ENCODE measurements at regions not wholly inside any gene's neighbourhood (a gene's known extent, or its start where the extent isn't known, plus 50 kb on each side); places are given as distances from the start of the nearest gene placed in this dataset.

GRCh38 chr11:15745266-15745665, 611.1 kb downstream of the SOX6 start:
- no peak for DNase-seq

GRCh38 chr11:15747671-15748070, 608.7 kb downstream of the SOX6 start:
- DNase-seq, result no peak

GRCh38 chr11:15748132-15748531, 608.2 kb downstream of the SOX6 start:
- no peak for DNase-seq

GRCh38 chr11:15748741-15749140, 607.6 kb downstream of the SOX6 start:
- no peak for DNase-seq

- DNase-seq, result no peak
These were observed 605.6 kb downstream of the SOX6 start for GRCh38 chr11:15750535-15751308.

GRCh38 chr11:15754221-15754620, 602.1 kb downstream of the SOX6 start:
- no peak for DNase-seq

- DNase-seq, result no peak
These were observed 599.2 kb downstream of the SOX6 start for GRCh38 chr11:15757048-15757698.

- no peak for DNase-seq
These were observed 597.4 kb downstream of the SOX6 start for GRCh38 chr11:15758857-15759465.

GRCh38 chr11:15761235-15761634, 595.1 kb downstream of the SOX6 start:
- no peak for DNase-seq

GRCh38 chr11:15764326-15764725, 592.0 kb downstream of the SOX6 start:
- no peak for DNase-seq

GRCh38 chr11:15764948-15765347, 591.4 kb downstream of the SOX6 start:
- DNase-seq, result no peak

- DNase-seq, result no peak
These were observed 590.8 kb downstream of the SOX6 start for GRCh38 chr11:15765530-15765929.

- DNase-seq, result no peak
These were observed 588.0 kb downstream of the SOX6 start for GRCh38 chr11:15768321-15768720.

GRCh38 chr11:15769203-15769602, 587.1 kb downstream of the SOX6 start:
- DNase-seq, result no peak

GRCh38 chr11:15770798-15771414, 585.4 kb downstream of the SOX6 start:
- DNase-seq, result no peak

GRCh38 chr11:15772547-15772946, 583.8 kb downstream of the SOX6 start:
- DNase-seq, result no peak

GRCh38 chr11:15772981-15773380, 583.4 kb downstream of the SOX6 start:
- no peak for DNase-seq

GRCh38 chr11:15773476-15774387, 582.6 kb downstream of the SOX6 start:
- DNase-seq, result no peak

GRCh38 chr11:15774388-15774939, 581.9 kb downstream of the SOX6 start:
- DNase-seq, result no peak

GRCh38 chr11:15775015-15775541, 581.3 kb downstream of the SOX6 start:
- no peak for DNase-seq

- no peak for DNase-seq
These were observed 580.5 kb downstream of the SOX6 start for GRCh38 chr11:15775797-15776196.

- DNase-seq, result no peak
These were observed 580.0 kb downstream of the SOX6 start for GRCh38 chr11:15776366-15776765.
